Breast epithelium (tissue), 3 donors: ENCODE measurements at regions not wholly inside any gene's neighbourhood (a gene's known extent, or its start where the extent isn't known, plus 50 kb on each side); places are given as distances from the start of the nearest gene placed in this dataset.

Source experiments
- CTCF ChIP-seq, 3 donors: fragments of 450-650 bp; IDR thresholded peaks; one replicate each; pipeline ENCODE4 v1.5.1; 2016 to 2017; ENCODE audit warnings: antibody characterized with exemption in 3 of 3, mild to moderate bottlenecking in 3 of 3, moderate library complexity in 3 of 3
- POLR2AphosphoS5 ChIP-seq, 3 donors: sonication (generic); formaldehyde crosslinking; IDR thresholded peaks; one replicate each; pipeline ENCODE4 v1.6.1; 2017; ENCODE audit warnings: antibody characterized with exemption in 3 of 3

- TF ChIP-seq CTCF (IDR thresholded peaks at IDR 0.05), result no peak
- no peak for TF ChIP-seq POLR2AphosphoS5 (IDR thresholded peaks at IDR 0.05)
Measured at GRCh38 chr14:48325486-48325885, 650.1 kb upstream of the MDGA2 start.
